Endothelial cell (in vitro differentiated cells): ENCODE measurements at regions not wholly inside any gene's neighbourhood (a gene's known extent, or its start where the extent isn't known, plus 50 kb on each side); places are given as distances from the start of the nearest gene placed in this dataset.
"Not testable (repeated sequence)": the region's sequence is repeated elsewhere in the genome, so short reads cannot be mapped to it uniquely, and the experiment has no call there.

Experiments
- DNase-seq: peaks from one replicate; pipeline ENCODE4 v3.0.0; 2021; ENCODE audit warnings: low spot score
- H3K27ac Mint-ChIP-seq: one replicate; pipeline ENCODE4 v1.8.0; 2021; ENCODE audit warnings: mixed read lengths, inconsistent platforms; ENCODE audit not compliant: unreplicated experiment
- H3K27me3 Mint-ChIP-seq: one replicate; pipeline ENCODE4 v1.8.0; 2021; ENCODE audit warnings: mild to moderate bottlenecking, moderate library complexity, mixed read lengths, inconsistent platforms; ENCODE audit not compliant: unreplicated experiment
- H3K36me3 Mint-ChIP-seq: one replicate; pipeline ENCODE4 v1.8.0; 2021; ENCODE audit warnings: mild to moderate bottlenecking, low read depth, mixed read lengths, inconsistent platforms; ENCODE audit not compliant: unreplicated experiment
- H3K4me1 Mint-ChIP-seq: one replicate; pipeline ENCODE4 v1.8.0; 2021; ENCODE audit warnings: mild to moderate bottlenecking, mixed read lengths, inconsistent platforms; ENCODE audit not compliant: unreplicated experiment
- H3K4me3 Mint-ChIP-seq: one replicate; pipeline ENCODE4 v1.8.0; 2021; ENCODE audit warnings: mild to moderate bottlenecking, mixed read lengths, inconsistent platforms; ENCODE audit not compliant: unreplicated experiment
- H3K9me3 Mint-ChIP-seq: one replicate; pipeline ENCODE4 v1.8.0; 2021; ENCODE audit warnings: mixed read lengths, inconsistent platforms; ENCODE audit not compliant: unreplicated experiment
- CTCF ChIP-seq: fragments of 200-600 bp; sonication (generic); IDR thresholded peaks from one replicate; pipeline ENCODE4 v1.5.0; 2021; ENCODE audit warnings: antibody characterized with exemption; ENCODE audit not compliant: unreplicated experiment

- TF ChIP-seq CTCF: no peak
- Mint-ChIP-seq H3K27me3 (peaks cover 4% of the 10 kb centered on the region), H3K36me3 (no peaks in the 10 kb centered on the region), H3K4me1 (no peaks in the 10 kb centered on the region), H3K4me3 (no peak overlapping the region), H3K27ac (no peak overlapping the region), H3K9me3 (peaks cover 9% of the 10 kb centered on the region)
- no peak for DNase-seq
Observed at GRCh38 chr12:83709899-83710298, 1023.2 kb downstream of the TMTC2 start.

GRCh38 chr12:83700838-83701237, 1014.1 kb downstream of the TMTC2 start:
- no peak for DNase-seq
- Mint-ChIP-seq H3K4me1 (no peaks in the 10 kb centered on the region), H3K27ac (no peak overlapping the region)

GRCh38 chr12:83696311-83696710, 1009.6 kb downstream of the TMTC2 start:
- not testable (repeated sequence) for H3K36me3 Mint-ChIP-seq, H3K27me3 Mint-ChIP-seq, H3K4me1 Mint-ChIP-seq, H3K9me3 Mint-ChIP-seq, H3K27ac Mint-ChIP-seq, H3K4me3 Mint-ChIP-seq, DNase-seq

More at GRCh38 chr12:83700838-83701237, 1014.1 kb downstream of the TMTC2 start:
- no peak for TF ChIP-seq CTCF
- Mint-ChIP-seq H3K4me3 (no peak overlapping the region), H3K27me3 (no peaks in the 10 kb centered on the region), H3K36me3 (no peaks in the 10 kb centered on the region), H3K9me3 (no peaks in the 10 kb centered on the region)

- no peaks in the 10 kb centered on the region for H3K9me3 Mint-ChIP-seq
- H3K4me3 Mint-ChIP-seq: no peak overlapping the region
- no peak for TF ChIP-seq CTCF
- no peak overlapping the region for H3K27ac Mint-ChIP-seq
- no peaks in the 10 kb centered on the region for H3K27me3 Mint-ChIP-seq
- no peak for DNase-seq
- no peaks in the 10 kb centered on the region for H3K4me1 Mint-ChIP-seq
- H3K36me3 Mint-ChIP-seq: no peaks in the 10 kb centered on the region
Observed at GRCh38 chr12:83691730-83692129, 1005.0 kb downstream of the TMTC2 start.

- Mint-ChIP-seq H3K9me3 (no peaks in the 10 kb centered on the region), H3K4me3 (no peak overlapping the region), H3K4me1 (no peaks in the 10 kb centered on the region), H3K27me3 (no peaks in the 10 kb centered on the region), H3K27ac (no peak overlapping the region), H3K36me3 (no peaks in the 10 kb centered on the region)
- DNase-seq: no peak
- TF ChIP-seq CTCF: no peak
Observed at GRCh38 chr12:83690465-83690864, 1003.8 kb downstream of the TMTC2 start.

GRCh38 chr12:83689333-83689732, 1002.6 kb downstream of the TMTC2 start:
- H3K9me3 Mint-ChIP-seq: no peaks in the 10 kb centered on the region
- no peaks in the 10 kb centered on the region for H3K36me3 Mint-ChIP-seq
- no peaks in the 10 kb centered on the region for H3K27me3 Mint-ChIP-seq
- TF ChIP-seq CTCF: no peak
- DNase-seq: no peak
- H3K27ac Mint-ChIP-seq: no peak overlapping the region
- no peak overlapping the region for H3K4me3 Mint-ChIP-seq
- H3K4me1 Mint-ChIP-seq: no peaks in the 10 kb centered on the region
